A549 (cell line): ENCODE measurements at regions not wholly inside any gene's neighbourhood (a gene's known extent, or its start where the extent isn't known, plus 50 kb on each side); places are given as distances from the start of the nearest gene placed in this dataset.

Experiments
- CHD4 ChIP-seq: fragments of 200-600 bp; sonication (generic); IDR thresholded peaks from 2 replicates; pipeline ENCODE4 v1.6.1; 2016; ENCODE audit warnings: antibody characterized with exemption, mild to moderate bottlenecking, borderline replicate concordance
- MAFK ChIP-seq: fragments of 450-650 bp; IDR thresholded peaks from 2 replicates; pipeline ENCODE4 v1.6.1; 2014; ENCODE audit not compliant: partially characterized antibody
- NFE2L2 ChIP-seq: fragments of 150-350 bp; conservative IDR thresholded peaks from 2 replicates; pipeline ENCODE4 v1.6.1; 2014; ENCODE audit warnings: low read length
- TF ChIP-seq, protein P1 (sequence below): IDR thresholded peaks from 2 replicates; pipeline ENCODE4 v1.6.1; 2012; ENCODE audit warnings: low read depth, borderline replicate concordance
- TF ChIP-seq, protein P2 (sequence below): fragments of >200 bp; sonication (Bioruptor Twin); formaldehyde crosslinking; IDR thresholded peaks from 3 replicates; pipeline ENCODE4 v1.5.1; 2016

DNA sequence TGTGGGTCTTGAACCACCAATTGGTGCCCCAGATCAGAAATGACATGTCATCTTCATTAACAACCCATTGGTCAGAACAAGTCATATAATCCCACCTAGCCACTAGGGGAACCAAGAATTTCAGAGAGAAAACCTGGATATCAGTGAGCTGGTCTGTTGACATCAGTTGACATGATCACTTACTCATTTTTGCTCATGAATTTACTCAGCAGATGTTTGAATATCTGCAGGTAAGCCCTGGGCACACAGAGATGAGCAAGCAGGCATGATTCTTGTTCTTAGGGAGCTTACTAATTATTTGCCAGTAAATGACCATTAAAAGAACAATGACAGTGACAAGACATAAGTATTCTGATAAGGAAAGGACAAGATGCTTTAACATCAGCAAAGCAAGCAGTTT is 64.3 kb upstream of the PLCL2 start:
- TF ChIP-seq, protein P1, sequence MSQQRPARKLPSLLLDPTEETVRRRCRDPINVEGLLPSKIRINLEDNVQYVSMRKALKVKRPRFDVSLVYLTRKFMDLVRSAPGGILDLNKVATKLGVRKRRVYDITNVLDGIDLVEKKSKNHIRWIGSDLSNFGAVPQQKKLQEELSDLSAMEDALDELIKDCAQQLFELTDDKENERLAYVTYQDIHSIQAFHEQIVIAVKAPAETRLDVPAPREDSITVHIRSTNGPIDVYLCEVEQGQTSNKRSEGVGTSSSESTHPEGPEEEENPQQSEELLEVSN: no peak
- TF ChIP-seq, protein P2, sequence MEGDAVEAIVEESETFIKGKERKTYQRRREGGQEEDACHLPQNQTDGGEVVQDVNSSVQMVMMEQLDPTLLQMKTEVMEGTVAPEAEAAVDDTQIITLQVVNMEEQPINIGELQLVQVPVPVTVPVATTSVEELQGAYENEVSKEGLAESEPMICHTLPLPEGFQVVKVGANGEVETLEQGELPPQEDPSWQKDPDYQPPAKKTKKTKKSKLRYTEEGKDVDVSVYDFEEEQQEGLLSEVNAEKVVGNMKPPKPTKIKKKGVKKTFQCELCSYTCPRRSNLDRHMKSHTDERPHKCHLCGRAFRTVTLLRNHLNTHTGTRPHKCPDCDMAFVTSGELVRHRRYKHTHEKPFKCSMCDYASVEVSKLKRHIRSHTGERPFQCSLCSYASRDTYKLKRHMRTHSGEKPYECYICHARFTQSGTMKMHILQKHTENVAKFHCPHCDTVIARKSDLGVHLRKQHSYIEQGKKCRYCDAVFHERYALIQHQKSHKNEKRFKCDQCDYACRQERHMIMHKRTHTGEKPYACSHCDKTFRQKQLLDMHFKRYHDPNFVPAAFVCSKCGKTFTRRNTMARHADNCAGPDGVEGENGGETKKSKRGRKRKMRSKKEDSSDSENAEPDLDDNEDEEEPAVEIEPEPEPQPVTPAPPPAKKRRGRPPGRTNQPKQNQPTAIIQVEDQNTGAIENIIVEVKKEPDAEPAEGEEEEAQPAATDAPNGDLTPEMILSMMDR: no peak
- no peak for TF ChIP-seq MAFK
- TF ChIP-seq CHD4: no peak
- TF ChIP-seq NFE2L2: no peak
